ENCODE measurements at regions not wholly inside any gene's neighbourhood (a gene's known extent, or its start where the extent isn't known, plus 50 kb on each side); places are given as distances from the start of the nearest gene placed in this dataset.

DNA sequence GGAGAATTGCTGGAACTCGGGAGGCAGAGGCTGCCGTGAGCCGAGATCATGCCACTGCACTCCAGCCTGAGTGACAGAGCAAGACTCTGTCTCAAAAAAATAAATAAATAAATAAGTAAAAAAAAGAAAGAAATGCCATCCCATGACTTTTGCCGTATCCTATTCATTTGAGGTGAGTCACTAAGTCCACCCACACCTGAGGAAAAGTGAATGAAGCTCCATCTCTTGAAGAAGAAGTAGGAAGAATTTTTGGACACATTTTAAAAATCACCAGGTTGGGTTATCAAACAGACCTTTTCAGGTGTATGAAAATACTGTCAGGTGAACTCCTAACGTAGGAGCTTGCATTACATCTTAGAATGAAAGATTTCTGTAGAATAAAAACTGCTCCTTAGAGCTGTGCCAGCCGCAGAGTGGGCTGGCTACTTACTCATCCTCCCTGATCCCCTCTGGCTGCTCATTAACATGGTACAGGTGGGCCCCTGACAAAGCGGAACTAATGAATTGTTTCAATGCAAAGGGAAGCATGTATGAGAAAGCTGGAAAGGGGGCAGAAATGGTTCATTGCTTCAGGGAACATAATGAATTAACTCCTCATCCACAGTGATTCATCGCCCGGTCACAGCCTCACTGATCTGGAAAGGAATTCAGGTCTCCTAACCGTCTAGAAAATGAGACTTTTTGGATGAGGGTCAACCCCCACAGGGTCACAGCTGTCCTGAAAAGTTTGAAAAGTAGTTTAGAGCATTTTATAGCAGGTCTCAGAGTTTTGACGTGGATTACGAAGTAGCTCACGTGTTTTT, 191.4 kb downstream of the SPP2 start:
- H3K4me3 ChIP-seq (ENCODE audit: low read depth, low read length), result no peak overlapping the region
- no peak for DNase-seq (ENCODE audit: low read depth)
- TF ChIP-seq, protein P1, sequence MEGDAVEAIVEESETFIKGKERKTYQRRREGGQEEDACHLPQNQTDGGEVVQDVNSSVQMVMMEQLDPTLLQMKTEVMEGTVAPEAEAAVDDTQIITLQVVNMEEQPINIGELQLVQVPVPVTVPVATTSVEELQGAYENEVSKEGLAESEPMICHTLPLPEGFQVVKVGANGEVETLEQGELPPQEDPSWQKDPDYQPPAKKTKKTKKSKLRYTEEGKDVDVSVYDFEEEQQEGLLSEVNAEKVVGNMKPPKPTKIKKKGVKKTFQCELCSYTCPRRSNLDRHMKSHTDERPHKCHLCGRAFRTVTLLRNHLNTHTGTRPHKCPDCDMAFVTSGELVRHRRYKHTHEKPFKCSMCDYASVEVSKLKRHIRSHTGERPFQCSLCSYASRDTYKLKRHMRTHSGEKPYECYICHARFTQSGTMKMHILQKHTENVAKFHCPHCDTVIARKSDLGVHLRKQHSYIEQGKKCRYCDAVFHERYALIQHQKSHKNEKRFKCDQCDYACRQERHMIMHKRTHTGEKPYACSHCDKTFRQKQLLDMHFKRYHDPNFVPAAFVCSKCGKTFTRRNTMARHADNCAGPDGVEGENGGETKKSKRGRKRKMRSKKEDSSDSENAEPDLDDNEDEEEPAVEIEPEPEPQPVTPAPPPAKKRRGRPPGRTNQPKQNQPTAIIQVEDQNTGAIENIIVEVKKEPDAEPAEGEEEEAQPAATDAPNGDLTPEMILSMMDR (IDR thresholded peaks at IDR 0.05; ENCODE audit: insufficient read depth, low read depth, low read length, missing control alignments), result no peak

DNA sequence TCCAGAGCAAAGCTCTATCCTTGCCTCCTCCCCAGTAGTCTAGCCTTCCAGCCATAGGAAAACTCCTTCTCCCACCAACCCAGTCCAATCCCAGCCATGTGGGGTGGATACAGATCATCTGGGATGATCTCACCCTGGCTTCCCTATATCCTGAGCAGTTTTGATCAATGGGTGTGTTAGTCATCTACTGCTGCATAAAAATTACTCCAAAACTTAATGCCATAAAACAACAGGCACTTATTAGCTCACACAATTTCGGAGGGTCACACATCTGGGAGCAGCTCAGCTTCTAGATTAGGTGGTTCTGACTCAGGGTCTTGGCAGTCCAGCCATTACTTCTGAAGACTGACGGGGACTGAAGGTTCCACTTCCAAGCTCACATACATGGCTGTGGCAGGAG, 190.4 kb downstream of the SPP2 start:
- TF ChIP-seq, protein P1 (IDR thresholded peaks at IDR 0.05; ENCODE audit: insufficient read depth, low read depth, low read length, missing control alignments), result no peak
- no peak overlapping the region for H3K4me3 ChIP-seq (ENCODE audit: low read depth, low read length)
- no peak for DNase-seq (ENCODE audit: low read depth)

DNA sequence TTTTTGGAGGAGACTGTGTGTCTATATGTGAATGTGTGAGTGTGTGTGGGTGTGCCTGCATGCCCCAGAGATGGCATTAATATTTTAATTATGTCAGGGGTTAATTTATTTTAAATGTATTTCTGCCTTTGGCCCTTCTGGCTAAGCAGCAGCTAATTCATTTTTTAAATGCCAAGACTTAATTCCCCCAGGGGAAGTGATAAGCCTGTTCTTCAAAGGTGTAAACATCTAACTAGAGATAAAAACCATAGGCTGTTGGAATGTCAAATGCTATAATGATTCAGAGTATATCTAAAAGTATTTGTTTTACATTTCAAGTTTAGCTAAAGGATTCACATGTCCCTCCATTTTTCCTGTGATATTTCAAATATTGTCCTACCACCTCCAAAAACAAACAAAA, 184.7 kb downstream of the SPP2 start:
- no peak for DNase-seq (ENCODE audit: low read depth)
- TF ChIP-seq, protein P1 (IDR thresholded peaks at IDR 0.05; ENCODE audit: insufficient read depth, low read depth, low read length, missing control alignments), result no peak
- no peak overlapping the region for H3K4me3 ChIP-seq (ENCODE audit: low read depth, low read length)

DNA sequence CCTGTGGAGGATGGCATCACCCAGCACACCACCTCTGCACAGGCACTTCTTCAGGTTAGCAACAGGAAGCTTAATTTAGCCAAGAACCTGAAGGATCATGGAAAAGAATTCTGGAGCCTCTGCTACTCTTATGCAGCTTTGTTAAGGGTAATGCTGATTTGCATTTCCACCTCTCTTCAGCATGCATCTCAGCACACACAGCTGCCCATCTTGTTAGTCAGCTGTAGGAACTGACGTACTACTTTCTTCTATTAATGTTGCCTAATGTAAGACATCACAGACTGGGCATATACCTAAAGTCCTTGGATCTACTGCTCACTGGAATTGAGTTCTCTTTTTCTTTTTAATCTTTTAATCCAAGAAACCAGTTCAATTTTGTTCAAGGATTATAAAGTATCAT, 181.0 kb downstream of the SPP2 start:
- TF ChIP-seq, protein P1 (IDR thresholded peaks at IDR 0.05; ENCODE audit: insufficient read depth, low read depth, low read length, missing control alignments), result no peak
- DNase-seq (ENCODE audit: low read depth), result no peak
- no peak overlapping the region for H3K4me3 ChIP-seq (ENCODE audit: low read depth, low read length)

DNA sequence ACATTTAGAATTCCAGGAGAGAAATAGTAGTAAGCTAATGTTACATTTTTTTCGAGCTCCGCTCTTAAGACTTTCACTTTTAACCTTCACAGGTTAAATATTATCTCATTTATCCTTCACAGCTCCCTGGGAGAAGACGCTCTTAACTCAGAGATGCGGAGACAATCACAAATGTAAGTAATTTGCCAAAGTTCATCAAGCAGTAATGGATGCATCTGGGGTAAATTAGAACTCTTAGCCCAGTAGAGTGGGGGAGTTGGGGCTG, 168.5 kb downstream of the SPP2 start:
- no peak overlapping the region for H3K4me3 ChIP-seq (ENCODE audit: low read depth, low read length)
- TF ChIP-seq, protein P1 (IDR thresholded peaks at IDR 0.05; ENCODE audit: insufficient read depth, low read depth, low read length, missing control alignments), result no peak
- no peak for DNase-seq (ENCODE audit: low read depth)

DNA sequence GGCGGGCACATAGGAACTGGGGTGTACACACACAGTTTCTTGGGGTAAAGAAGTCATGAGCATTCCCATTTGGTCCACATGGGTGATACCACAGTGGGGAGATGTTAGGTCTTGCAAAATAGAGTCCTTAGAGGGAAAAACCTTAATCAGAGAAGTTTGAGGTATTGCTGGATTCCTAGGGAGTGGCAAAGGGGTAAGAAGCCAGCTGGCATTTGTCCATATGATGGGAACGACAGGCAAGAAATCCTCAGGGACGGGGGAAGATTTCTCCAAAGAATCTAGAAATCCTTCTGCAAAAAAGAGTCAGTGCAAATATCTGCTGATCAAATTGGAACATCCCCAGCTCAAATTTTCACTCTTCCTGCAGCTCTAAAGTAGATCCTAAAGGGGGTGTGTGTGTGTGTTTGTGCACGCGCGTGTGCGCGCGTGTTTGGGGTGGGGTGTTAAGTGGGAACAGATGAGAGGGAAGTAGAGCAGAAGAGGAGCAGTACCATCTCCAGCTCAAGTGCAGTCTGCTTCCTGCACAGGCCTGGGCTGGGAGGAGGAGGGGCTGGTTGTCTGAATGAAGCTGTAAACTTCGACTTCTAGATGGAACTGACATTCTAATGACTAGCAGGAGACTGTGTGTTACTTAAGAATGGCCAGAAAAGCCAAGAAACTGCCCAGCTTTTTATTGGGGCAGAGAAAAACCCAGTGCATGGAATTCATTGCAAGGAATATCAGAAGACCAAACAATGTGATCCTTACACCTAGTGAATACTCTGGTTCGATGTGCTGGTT, 168.0 kb downstream of the SPP2 start:
- TF ChIP-seq, protein P1 (IDR thresholded peaks at IDR 0.05; ENCODE audit: insufficient read depth, low read depth, low read length, missing control alignments), result no peak
- no peak for DNase-seq (ENCODE audit: low read depth)
- no peak overlapping the region for H3K4me3 ChIP-seq (ENCODE audit: low read depth, low read length)

Data from GM12865 (cell line).